ENCODE measurements at regions not wholly inside any gene's neighbourhood (a gene's known extent, or its start where the extent isn't known, plus 50 kb on each side); places are given as distances from the start of the nearest gene placed in this dataset.

DNA sequence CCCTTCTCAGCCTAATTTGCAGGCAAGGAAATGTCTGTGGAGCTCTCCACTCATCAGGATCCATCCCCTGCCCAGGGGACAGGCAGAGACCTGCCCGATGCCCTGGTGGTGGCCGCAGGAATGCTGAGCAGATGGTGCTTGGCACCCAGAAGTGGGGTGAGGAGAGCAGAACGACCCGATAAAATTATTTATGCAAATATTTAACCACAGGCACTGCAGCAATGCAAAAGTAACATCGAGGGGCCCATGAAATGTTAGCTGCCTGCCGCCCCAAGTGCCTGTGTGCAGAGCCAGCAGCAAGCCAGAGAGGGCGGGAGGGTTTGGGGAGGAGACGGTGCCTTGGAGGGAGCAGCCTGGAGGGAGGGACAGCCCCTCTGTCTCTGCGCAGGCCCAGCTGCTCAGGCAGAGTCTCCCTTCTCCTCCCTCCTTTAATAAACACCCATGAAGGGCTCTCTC, 205.5 kb downstream of the CTTN start:
- H3K36me3 ChIP-seq (ENCODE audit: control insufficient read depth in 2 of 2, insufficient read depth in 2 of 2, low read length in 1 of 2), result no peaks in the 10 kb centered on the region
- no peaks in the 10 kb centered on the region for H3K27me3 ChIP-seq (ENCODE audit: control insufficient read depth in 1 of 2, insufficient read depth in 2 of 2, low read length in 2 of 2)
- H3K4me3 ChIP-seq (ENCODE audit: low read depth in 1 of 2, low read length in 2 of 2), result no peak overlapping the region
- 49 to 56% methylated on average over 9 of the region's 9 CpGs for WGBS, 2 donors
- H3K4me1 ChIP-seq (ENCODE audit: control insufficient read depth in 2 of 2, insufficient read depth in 2 of 2, low read length in 1 of 2), result no peaks in the 10 kb centered on the region
- H3K27ac ChIP-seq (ENCODE audit: low read depth in 2 of 2, low read length in 1 of 2), result no peak overlapping the region
- H3K9me3 ChIP-seq (ENCODE audit: control insufficient read depth in 2 of 2, insufficient read depth in 1 of 2, low read depth in 1 of 2, low read length in 1 of 2), result no peaks in the 10 kb centered on the region

DNA sequence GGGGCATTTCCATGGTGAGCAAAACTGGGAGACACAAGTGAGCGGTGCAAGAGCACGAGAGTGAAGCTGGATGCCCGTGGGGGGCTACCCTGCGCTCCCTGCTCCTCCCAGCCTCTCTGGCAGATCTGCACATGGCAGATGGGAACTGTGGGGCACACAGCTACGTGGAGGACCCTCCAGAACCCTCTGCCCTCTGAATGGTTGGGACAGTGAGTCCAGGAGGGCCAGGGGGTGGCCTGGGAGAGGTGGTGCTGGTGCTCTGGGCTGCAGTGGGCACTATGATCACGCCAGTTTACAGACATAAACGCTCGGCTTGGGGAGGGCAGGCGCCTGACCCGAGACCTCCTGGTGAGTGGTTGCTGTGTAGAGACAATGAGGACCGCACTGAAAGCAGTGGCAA, 205.9 kb downstream of the CTTN start:
- H3K27ac ChIP-seq (ENCODE audit: low read depth in 2 of 2, low read length in 1 of 2), result no peak overlapping the region
- 75 to 82% methylated on average over 11 of the region's 11 CpGs for WGBS, 2 donors

DNA sequence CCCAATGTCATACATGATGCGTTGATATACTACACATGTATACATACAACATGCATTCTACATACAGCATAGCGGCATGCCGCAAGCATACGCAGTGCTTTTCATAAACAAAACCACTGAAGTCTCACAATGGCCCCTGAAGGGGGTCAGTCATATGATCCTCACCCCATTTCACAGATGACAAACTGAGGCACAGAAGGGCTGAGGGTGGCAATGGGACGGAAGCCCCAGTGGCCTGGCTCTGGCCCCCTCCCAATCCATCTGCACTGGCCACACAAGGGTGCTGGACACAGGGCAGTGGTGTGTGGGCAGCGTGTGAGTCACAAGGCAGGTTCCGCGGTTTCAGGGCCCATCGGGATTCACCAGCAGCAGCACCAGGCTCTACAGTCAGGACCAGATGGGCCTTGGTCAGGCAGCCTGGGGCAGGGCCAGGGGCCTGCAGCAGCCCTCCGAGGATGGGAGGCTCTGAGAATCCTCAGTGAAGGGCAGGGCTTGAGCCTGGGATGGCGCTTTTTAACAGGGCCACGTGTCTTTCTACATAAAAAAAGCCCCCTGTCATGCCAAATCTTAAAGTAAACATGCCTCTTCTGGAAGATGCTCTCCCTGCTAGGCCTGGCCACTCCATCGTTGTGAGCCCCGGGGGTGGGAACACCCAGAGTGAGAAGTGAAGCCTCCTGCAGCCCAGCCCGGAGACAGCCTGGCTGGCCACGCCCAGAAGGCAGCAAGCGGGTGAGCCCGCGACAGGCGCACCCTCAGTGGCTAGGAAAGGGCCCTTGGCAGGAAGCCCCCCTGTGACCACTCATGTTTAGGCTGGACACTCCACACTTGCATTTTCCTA, 206.5 kb downstream of the CTTN start:
- Histone ChIP-seq H3K4me3 (ENCODE audit: low read depth in 1 of 2, low read length in 2 of 2) (no peak overlapping the region), H3K9me3 (ENCODE audit: control insufficient read depth in 2 of 2, insufficient read depth in 1 of 2, low read depth in 1 of 2, low read length in 1 of 2) (no peaks in the 10 kb centered on the region), H3K27me3 (ENCODE audit: control insufficient read depth in 1 of 2, insufficient read depth in 2 of 2, low read length in 2 of 2) (no peaks in the 10 kb centered on the region), H3K4me1 (ENCODE audit: control insufficient read depth in 2 of 2, insufficient read depth in 2 of 2, low read length in 1 of 2) (no peaks in the 10 kb centered on the region), H3K27ac (ENCODE audit: low read depth in 2 of 2, low read length in 1 of 2) (no peak overlapping the region), H3K36me3 (ENCODE audit: control insufficient read depth in 2 of 2, insufficient read depth in 2 of 2, low read length in 1 of 2) (no peaks in the 10 kb centered on the region)
- 79 to 81% methylated on average over 20 of the region's 20 CpGs for WGBS, 2 donors

More for the DNA sequence above, 205.9 kb downstream of the CTTN start:
- Histone ChIP-seq H3K27me3 (ENCODE audit: control insufficient read depth in 1 of 2, insufficient read depth in 2 of 2, low read length in 2 of 2) (no peaks in the 10 kb centered on the region), H3K36me3 (ENCODE audit: control insufficient read depth in 2 of 2, insufficient read depth in 2 of 2, low read length in 1 of 2) (no peaks in the 10 kb centered on the region), H3K9me3 (ENCODE audit: control insufficient read depth in 2 of 2, insufficient read depth in 1 of 2, low read depth in 1 of 2, low read length in 1 of 2) (no peaks in the 10 kb centered on the region), H3K4me3 (ENCODE audit: low read depth in 1 of 2, low read length in 2 of 2) (no peak overlapping the region), H3K4me1 (ENCODE audit: control insufficient read depth in 2 of 2, insufficient read depth in 2 of 2, low read length in 1 of 2) (no peaks in the 10 kb centered on the region)

DNA sequence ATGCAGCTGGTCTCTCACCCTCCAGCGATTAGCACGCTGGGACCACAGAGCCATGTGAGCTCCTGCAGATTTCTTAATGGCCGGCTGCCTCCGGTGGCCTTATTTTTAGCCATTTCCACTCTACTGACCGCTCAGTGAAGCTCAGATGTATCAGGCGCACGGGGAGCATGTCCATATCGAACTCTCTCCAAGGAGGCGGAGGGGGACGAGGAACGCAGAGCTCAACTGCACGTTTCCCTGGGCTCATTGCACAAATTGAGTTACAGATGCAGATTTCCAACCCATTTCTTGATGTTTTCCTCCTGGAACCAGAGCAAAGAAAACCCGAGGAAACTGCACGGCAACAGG, 207.1 kb downstream of the CTTN start:
- H3K9me3 ChIP-seq (ENCODE audit: control insufficient read depth in 2 of 2, insufficient read depth in 1 of 2, low read depth in 1 of 2, low read length in 1 of 2), result no peaks in the 10 kb centered on the region
- H3K4me3 ChIP-seq (ENCODE audit: low read depth in 1 of 2, low read length in 2 of 2), result no peak overlapping the region
- WGBS, 2 donors, result 91 to 92% methylated on average over 14 of the region's 14 CpGs
- H3K4me1 ChIP-seq (ENCODE audit: control insufficient read depth in 2 of 2, insufficient read depth in 2 of 2, low read length in 1 of 2), result no peaks in the 10 kb centered on the region
- H3K27ac ChIP-seq (ENCODE audit: low read depth in 2 of 2, low read length in 1 of 2), result no peak overlapping the region
- H3K36me3 ChIP-seq (ENCODE audit: control insufficient read depth in 2 of 2, insufficient read depth in 2 of 2, low read length in 1 of 2), result no peaks in the 10 kb centered on the region
- no peaks in the 10 kb centered on the region for H3K27me3 ChIP-seq (ENCODE audit: control insufficient read depth in 1 of 2, insufficient read depth in 2 of 2, low read length in 2 of 2)

DNA sequence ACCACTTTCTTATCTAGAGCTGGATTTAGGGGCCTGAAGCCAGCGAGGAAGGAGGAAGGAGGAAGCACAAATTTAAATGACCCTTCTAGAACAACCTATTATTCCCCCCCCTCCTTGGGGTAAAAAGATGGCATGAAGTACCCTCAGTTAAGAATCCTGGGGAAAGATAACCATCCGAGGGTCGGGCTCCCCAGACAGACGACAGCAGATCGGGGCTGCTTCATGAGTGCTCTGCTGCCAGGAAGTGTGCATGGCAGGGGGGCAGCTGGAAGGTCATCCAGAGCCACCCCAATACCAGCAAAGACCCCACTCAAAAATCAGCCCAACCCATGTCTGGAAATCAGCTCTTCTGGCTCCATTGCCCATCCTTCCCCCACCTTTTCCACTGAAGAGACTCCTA, 207.5 kb downstream of the CTTN start:
- no peak overlapping the region for H3K4me3 ChIP-seq (ENCODE audit: low read depth in 1 of 2, low read length in 2 of 2)
- no peak overlapping the region for H3K27ac ChIP-seq (ENCODE audit: low read depth in 2 of 2, low read length in 1 of 2)
- WGBS, 2 donors, result 74 to 88% methylated on average over 5 of the region's 5 CpGs
- no peaks in the 10 kb centered on the region for H3K9me3 ChIP-seq (ENCODE audit: control insufficient read depth in 2 of 2, insufficient read depth in 1 of 2, low read depth in 1 of 2, low read length in 1 of 2)
- no peaks in the 10 kb centered on the region for H3K36me3 ChIP-seq (ENCODE audit: control insufficient read depth in 2 of 2, insufficient read depth in 2 of 2, low read length in 1 of 2)
- H3K27me3 ChIP-seq (ENCODE audit: control insufficient read depth in 1 of 2, insufficient read depth in 2 of 2, low read length in 2 of 2), result no peaks in the 10 kb centered on the region
- H3K4me1 ChIP-seq (ENCODE audit: control insufficient read depth in 2 of 2, insufficient read depth in 2 of 2, low read length in 1 of 2), result no peaks in the 10 kb centered on the region

DNA sequence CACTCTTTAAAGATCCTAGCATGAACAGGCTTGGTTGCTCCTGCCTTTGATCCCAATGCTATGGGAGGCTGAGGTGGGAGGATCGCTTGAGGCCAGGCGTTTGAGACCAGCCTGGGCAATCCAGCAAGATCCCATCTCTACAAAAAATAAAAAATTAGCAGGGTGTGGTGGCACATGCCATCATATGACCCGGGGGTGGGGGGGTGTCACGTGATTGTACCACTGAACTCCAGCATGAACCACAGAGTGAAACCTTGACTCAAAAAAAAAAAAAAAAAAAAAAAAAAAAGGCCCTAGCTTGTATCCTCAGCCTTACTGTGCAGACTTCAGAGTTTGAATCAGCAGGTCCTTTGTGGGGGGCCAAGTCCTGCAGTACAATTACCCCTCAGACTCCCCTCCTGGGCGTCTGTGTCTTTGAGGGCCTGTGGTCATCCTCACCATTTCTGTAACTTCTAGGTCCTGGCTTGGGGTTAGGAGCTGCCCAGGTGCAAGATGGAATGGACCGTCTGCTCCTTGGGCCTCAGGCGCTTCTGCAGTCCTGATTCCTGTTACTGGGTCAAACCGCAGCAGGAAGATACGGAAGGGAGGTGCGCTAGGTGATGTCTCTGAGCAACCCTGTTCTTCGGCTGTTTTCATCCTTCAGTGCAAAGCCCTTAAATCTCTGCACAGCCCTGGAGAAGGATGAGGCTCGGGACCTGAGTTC, 208.1 kb downstream of the CTTN start:
- no peak overlapping the region for H3K27ac ChIP-seq (ENCODE audit: low read depth in 2 of 2, low read length in 1 of 2)
- H3K27me3 ChIP-seq (ENCODE audit: control insufficient read depth in 1 of 2, insufficient read depth in 2 of 2, low read length in 2 of 2), result no peaks in the 10 kb centered on the region
- H3K9me3 ChIP-seq (ENCODE audit: control insufficient read depth in 2 of 2, insufficient read depth in 1 of 2, low read depth in 1 of 2, low read length in 1 of 2), result no peaks in the 10 kb centered on the region
- H3K36me3 ChIP-seq (ENCODE audit: control insufficient read depth in 2 of 2, insufficient read depth in 2 of 2, low read length in 1 of 2), result no peaks in the 10 kb centered on the region
- H3K4me3 ChIP-seq (ENCODE audit: low read depth in 1 of 2, low read length in 2 of 2), result no peak overlapping the region
- H3K4me1 ChIP-seq (ENCODE audit: control insufficient read depth in 2 of 2, insufficient read depth in 2 of 2, low read length in 1 of 2), result no peaks in the 10 kb centered on the region
- 87% methylated on average over 12 of the region's 12 CpGs for WGBS, 2 donors

DNA sequence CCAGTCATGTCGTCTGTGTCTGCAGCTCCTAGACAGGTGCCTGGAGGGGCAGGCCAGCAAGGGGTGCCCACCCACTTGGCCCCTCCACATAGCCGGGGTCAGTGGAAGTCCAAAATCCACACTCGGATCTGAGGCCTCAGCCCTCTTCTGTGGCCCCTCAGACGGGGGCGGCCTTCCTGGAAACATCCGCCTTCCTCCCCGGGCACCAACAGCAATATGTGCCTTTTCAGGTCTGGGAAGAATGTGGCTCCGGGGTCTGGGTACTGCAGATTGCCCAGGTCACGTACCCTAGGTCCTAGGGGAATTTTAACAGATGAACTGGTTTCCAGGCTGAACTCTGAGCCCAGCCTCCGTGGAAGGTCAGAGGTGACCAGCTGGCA, 208.6 kb downstream of the CTTN start:
- Histone ChIP-seq H3K27ac (ENCODE audit: low read depth in 2 of 2, low read length in 1 of 2) (no peak overlapping the region), H3K4me3 (ENCODE audit: low read depth in 1 of 2, low read length in 2 of 2) (no peak overlapping the region), H3K4me1 (ENCODE audit: control insufficient read depth in 2 of 2, insufficient read depth in 2 of 2, low read length in 1 of 2) (no peaks in the 10 kb centered on the region), H3K36me3 (ENCODE audit: control insufficient read depth in 2 of 2, insufficient read depth in 2 of 2, low read length in 1 of 2) (no peaks in the 10 kb centered on the region), H3K9me3 (ENCODE audit: control insufficient read depth in 2 of 2, insufficient read depth in 1 of 2, low read depth in 1 of 2, low read length in 1 of 2) (no peaks in the 10 kb centered on the region), H3K27me3 (ENCODE audit: control insufficient read depth in 1 of 2, insufficient read depth in 2 of 2, low read length in 2 of 2) (no peaks in the 10 kb centered on the region)
- 80 to 85% methylated on average over 10 of the region's 10 CpGs for WGBS, 2 donors

DNA sequence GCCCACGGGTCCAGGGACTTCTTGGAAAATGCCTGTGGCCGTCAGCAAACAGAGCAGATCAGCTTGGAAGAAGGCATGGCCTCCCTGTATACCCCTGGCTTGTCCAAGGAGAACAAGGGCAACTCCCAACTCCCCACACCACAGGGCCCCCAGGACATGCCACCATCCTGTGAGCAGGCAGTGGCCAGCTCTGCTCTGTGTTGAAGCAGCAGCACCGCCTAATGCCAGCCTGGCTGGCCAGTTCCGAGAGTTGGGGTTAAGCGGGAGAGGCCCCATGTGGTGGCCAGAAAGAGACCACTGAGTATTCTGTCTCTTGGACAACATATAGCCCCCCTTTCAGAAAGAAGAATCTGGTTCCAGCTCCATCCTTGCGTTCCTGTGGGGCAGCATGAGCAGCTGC, 209.2 kb downstream of the CTTN start:
- WGBS, 2 donors, result 79 to 81% methylated on average over 6 of the region's 6 CpGs

DNA sequence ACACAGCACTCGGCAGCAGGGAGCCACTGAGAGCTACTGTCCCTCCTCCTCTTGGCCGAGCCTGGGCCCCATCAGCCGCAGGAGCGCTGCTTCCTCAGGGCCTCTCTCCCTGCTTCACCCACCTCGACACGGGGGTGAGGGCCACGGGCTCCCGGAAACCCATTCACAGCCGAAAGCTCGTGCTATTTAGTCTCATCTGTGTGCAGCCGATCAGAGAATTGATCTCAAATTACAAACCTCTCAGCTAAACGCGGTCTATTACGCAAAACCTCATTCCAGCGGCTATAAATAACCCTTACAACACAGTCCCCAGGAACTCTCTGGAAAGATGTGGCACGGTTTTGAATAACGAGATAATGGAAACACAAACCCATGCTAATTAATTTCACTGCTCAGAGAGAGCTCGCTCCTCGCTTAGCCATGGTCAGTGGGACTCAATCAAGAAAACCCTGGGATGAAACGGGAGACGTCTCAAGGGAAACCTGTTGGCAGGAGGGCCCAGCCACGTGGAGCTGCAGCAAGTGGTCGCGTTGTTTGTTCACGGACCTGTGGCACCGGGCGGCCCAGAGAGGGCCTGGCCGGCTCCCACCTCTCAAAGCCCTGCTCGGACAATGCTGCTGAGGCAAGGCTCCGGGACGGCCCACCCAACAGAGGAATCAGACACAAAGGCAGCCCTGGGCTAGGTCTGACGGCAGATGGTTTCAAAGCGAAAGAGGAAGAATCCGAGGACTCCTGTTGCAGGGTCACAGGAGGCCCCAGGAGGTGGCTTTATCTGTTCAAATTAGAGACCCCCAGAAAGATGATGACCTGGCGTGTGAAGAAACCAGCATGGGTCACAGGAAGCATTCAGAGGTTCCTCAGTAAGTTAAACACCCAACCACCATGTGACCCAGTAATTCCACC, 210.5 kb downstream of the CTTN start:
- no peaks in the 10 kb centered on the region for H3K27me3 ChIP-seq (ENCODE audit: control insufficient read depth in 1 of 2, insufficient read depth in 2 of 2, low read length in 2 of 2)
- no peaks in the 10 kb centered on the region for H3K4me1 ChIP-seq (ENCODE audit: control insufficient read depth in 2 of 2, insufficient read depth in 2 of 2, low read length in 1 of 2)
- no peaks in the 10 kb centered on the region for H3K9me3 ChIP-seq (ENCODE audit: control insufficient read depth in 2 of 2, insufficient read depth in 1 of 2, low read depth in 1 of 2, low read length in 1 of 2)
- H3K36me3 ChIP-seq (ENCODE audit: control insufficient read depth in 2 of 2, insufficient read depth in 2 of 2, low read length in 1 of 2), result no peaks in the 10 kb centered on the region
- H3K4me3 ChIP-seq (ENCODE audit: low read depth in 1 of 2, low read length in 2 of 2), result no peak overlapping the region
- WGBS, 2 donors, result 68 to 71% methylated on average over 35 of the region's 35 CpGs
- H3K27ac ChIP-seq (ENCODE audit: low read depth in 2 of 2, low read length in 1 of 2), result no peak overlapping the region

More for the DNA sequence above, 209.2 kb downstream of the CTTN start:
- no peak overlapping the region for H3K27ac ChIP-seq (ENCODE audit: low read depth in 2 of 2, low read length in 1 of 2)
- H3K27me3 ChIP-seq (ENCODE audit: control insufficient read depth in 1 of 2, insufficient read depth in 2 of 2, low read length in 2 of 2), result no peaks in the 10 kb centered on the region
- no peaks in the 10 kb centered on the region for H3K4me1 ChIP-seq (ENCODE audit: control insufficient read depth in 2 of 2, insufficient read depth in 2 of 2, low read length in 1 of 2)
- H3K9me3 ChIP-seq (ENCODE audit: control insufficient read depth in 2 of 2, insufficient read depth in 1 of 2, low read depth in 1 of 2, low read length in 1 of 2), result no peaks in the 10 kb centered on the region
- H3K4me3 ChIP-seq (ENCODE audit: low read depth in 1 of 2, low read length in 2 of 2), result no peak overlapping the region
- H3K36me3 ChIP-seq (ENCODE audit: control insufficient read depth in 2 of 2, insufficient read depth in 2 of 2, low read length in 1 of 2), result no peaks in the 10 kb centered on the region

Data from esophagus (tissue), 2 donors.